RPMI7951 (cell line): ENCODE measurements at regions not wholly inside any gene's neighbourhood (a gene's known extent, or its start where the extent isn't known, plus 50 kb on each side); places are given as distances from the start of the nearest gene placed in this dataset.
"Not testable (repeated sequence)": the region's sequence is repeated elsewhere in the genome, so short reads cannot be mapped to it uniquely, and the experiment has no call there.

Experiments used
- DNase-seq: peaks from one replicate; pipeline ENCODE4 v3.0.0-alpha.2; 2012; ENCODE audit warnings: low read depth

DNA sequence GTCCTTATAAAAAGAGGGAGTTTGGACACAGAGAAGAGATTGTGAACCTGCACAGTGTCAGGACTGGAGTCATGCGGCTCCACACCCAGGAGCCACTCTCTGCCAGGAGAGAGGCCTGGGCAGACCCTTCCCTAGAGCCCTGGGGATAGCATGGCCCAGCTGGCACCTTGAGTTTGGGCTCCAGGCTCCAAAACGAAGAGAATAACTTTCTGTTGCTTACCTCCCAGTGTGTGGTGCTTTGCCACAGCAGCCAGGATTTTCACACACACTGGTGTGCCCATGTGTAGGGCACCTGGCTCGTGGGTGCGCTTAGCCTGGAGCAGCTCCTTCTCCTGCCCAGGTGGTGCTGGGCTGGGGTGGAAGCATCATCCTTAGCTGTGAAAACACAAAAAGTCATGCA, 344.3 kb downstream of the TEX29 start:
- DNase-seq = no peak

DNA sequence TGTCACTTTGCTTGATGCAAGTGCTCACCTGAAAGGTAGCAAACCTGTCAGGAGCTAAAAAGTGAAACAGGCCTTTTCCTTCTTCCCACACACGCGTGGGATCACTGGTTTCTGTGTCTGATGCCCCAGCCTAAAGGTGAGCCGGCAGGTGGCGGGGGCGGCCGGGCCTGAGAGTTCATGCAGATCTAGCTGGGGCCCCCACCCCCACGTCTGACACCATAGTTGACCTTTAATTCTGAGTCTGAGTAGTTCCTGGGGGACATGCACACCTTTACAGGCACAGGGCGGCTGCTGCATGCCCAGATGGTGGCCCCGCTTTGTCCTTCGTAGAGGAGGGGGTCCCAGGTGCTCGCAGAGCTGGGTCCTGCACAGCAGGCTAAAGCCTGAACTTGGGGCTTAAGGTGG, 345.3 kb downstream of the TEX29 start:
- no peak for DNase-seq

DNA sequence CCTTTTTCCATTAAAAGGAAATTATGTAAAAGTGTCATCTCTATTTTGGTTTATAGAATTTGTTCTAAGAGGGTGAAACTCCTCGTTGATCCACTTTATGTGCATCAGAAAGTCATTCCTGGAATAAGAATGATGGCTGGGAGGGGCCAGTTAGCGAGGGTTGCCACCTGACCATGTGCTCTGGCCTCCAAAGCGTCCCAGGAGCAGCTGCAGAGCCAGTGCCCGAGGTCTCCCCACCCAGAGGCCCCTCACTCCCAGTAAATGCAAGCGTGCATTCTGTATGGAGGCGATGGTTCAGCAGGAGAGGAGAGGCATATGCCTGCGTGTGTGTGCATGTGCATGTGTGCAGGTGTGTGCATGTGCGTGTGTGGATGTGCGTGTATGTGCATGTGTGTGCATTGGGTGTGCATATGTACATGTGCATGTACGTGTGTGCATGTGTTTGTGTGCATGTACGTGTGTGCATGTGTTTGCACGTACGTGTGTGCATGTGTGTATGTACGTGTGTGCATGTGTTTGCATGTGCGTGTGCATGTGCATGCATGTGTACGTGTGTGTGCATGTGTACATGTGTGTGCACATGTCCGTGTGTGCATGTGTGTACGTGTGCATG, 345.8 kb downstream of the TEX29 start:
- DNase-seq = no peak

DNA sequence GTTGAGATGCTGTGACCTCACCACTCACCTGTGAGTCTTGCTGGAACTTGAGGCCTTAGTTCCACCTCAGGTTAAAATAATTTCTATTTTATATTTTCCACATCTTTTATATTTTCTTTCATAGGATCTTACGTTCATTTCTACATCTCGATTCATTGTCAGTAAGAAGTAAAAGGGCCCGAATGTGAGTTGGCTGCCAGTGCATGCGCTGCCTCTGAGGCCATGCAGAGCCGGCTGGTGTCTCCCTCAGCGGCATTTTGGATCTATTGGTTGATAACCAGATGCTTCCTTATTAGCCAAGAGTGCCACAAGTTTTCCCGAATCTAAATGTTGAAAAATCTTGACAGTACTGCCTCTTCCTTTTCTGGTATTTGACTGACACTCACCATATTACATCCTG, 347.3 kb downstream of the TEX29 start:
- DNase-seq = no peak

DNA sequence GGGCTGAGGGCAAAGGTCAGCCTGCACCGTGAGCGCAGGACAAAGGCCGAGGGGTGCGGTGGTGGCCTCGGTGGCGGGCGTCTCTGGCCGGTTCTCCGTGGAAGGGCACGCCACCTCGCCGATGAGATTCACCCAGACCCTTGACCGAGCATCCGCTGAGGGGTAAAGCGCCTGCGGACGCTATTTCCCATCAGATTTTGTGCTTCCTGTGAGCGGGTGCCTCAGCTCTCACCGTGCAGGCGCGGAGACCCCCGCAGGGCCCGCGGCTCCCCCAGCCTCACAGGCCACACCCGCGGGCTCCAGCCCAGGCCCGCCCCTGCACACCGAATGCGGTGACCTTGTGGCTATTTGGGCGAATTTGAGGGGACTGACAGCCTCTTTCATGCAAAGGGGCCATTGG, 348.0 kb downstream of the TEX29 start:
- DNase-seq = no peak

DNA sequence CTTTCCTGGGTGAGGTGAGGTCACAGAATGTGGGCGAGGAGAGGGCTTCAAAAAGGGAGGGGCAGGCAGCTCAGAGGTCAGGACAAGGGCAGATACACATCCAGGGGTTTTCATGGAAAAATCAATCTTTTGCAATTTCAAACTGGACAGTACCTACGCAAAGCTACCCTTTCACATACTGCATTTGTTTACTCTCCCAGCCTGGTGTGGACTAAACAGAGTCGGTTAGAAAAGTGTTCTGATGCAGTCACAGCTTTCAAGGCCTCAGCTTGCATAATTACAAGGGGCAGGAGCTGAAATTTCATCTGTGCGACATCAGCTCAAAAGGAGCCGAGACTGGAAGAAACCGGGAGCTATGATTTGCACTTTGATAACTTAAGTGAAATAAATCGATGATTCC, 351.8 kb downstream of the TEX29 start:
- DNase-seq = not testable (repeated sequence)

DNA sequence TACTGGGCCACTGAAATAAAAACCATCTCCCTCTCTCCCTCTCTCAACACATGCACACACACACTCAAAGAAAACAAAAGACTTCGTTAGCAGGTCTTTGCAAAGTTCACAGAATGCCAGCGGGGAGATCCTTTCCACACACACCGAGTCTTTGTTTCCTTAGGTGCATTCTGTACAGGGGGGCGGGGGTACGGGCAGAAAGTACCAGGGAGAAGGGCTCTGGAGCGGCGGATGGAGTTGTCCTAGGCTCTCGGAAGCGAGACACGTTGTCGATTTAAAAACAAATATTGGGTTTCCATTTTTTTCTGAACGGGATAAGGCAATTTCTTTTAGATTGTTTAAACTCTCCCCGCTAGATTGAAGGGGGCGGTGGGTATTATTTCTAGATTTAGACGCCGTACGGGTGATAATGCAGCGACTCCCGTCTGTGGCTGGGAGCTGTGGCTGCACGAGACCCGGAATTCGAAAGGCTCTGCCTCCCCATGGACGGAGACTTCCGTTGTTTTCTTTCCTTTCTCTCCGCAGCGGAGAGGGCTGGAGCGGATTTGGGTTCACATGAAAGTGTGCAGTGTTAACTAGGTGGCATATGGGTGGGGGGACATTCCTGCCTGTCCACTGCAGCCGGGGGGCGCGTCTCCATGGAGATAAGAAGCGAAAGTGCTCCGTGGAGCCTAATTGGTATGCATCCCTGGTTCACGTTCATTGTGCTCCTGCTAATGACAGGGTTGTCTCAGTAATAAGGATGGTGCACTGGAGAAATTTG, 357.9 kb downstream of the TEX29 start:
- DNase-seq = not testable (repeated sequence)

DNA sequence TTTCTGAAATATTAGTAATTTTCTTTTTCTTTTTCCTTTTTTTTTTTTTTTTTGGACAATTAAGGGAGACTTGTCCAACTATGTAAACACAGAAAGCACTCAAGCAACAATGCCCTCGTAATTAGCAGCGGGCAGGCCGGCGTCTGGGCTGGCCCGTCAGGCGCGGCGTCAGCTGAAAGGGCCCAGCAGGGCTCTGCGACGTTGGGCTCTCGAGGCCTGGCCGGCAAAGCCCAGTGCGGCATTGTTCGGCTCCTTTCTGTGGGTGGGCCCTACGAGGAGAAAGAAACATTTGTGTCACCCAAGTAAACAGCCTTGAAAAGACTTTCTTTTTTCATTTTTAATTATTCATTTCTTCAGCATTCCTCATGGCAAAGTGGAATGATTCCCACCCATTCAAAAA, 359.2 kb downstream of the TEX29 start:
- DNase-seq = not testable (repeated sequence)

DNA sequence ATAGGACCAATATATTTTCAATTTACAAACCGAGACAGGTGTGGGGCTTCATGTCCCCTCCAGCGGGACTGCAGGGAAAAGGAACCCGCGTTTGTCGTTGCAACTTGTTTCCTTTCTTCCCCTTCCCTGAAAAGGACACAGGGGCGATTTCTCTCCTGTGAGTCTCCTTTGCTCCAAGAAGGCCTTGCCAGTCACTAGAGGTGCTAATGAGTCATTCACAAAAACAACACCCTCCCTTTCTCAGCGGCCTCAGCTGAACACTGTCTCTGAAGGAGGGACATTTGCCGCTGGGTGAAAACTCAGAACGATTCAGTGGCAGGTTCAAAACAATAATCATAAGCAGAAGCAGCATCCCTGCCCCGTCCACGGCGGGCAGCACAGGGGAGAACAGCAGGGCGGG, 359.7 kb downstream of the TEX29 start:
- not testable (repeated sequence) for DNase-seq

DNA sequence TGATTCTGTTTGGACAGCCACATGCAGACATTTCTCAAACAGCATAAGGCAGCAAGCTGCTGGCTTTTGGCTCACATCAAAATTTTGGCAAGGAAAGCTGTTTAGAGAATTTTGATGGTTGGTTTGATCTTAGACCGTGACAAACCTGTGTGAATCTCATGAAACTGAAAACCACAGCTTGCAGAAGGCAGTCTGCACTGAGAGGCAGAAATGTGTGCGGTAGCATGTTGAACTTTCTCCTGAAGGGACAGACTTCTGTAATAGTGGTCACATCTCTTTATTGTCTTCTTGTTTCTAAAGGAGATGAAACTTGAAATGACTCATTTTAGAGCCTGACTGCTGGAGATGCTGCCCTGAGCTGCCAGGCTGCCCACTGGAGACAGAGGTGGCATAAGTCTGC, 371.6 kb downstream of the TEX29 start:
- not testable (repeated sequence) for DNase-seq

DNA sequence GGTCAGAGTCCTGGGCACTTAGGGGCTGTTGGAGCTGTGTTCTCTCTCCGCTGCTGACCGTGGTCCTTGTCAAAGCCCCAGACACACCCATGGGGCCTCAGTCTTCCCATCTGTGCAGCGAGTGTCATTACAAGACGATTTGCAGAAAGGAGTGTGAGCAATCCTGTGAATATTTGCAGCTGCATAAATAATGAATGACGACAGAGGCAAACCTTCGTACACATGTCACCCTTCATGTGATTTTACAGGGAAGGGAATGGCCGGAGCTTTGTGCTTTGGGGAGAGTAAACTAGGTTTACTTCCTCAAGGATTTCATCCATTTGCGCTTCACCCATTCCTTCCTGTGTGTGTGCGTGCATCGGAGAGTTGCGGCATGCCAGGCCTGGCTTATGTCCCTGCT, 370.8 kb upstream of the SOX1 start:
- DNase-seq = not testable (repeated sequence)

DNA sequence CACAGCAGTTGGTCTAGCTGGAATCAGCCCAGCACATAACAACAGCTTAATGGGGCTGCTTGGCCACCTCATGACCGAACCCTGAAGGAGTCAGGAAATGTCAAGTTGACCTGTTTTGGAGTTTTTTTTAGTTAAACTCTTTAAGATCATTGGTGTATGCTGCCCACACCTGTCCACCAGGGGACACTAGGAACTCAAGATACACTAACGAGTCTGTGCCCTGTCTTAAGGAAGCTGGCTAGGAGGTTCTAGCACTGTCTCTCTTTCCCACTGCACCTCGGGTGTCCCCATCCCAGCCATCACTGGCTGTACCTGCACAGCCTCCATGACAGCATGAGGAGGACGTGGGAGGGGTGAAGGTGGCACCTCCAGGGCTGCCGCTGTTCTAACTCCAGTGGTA, 364.9 kb upstream of the SOX1 start:
- DNase-seq = not testable (repeated sequence)
